ENCODE measurements at regions not wholly inside any gene's neighbourhood (a gene's known extent, or its start where the extent isn't known, plus 50 kb on each side); places are given as distances from the start of the nearest gene placed in this dataset.

GRCh38 chr3:148607491-148607890 lies 90.2 kb upstream of the AGTR1 start:
- TF ChIP-seq, protein P1, sequence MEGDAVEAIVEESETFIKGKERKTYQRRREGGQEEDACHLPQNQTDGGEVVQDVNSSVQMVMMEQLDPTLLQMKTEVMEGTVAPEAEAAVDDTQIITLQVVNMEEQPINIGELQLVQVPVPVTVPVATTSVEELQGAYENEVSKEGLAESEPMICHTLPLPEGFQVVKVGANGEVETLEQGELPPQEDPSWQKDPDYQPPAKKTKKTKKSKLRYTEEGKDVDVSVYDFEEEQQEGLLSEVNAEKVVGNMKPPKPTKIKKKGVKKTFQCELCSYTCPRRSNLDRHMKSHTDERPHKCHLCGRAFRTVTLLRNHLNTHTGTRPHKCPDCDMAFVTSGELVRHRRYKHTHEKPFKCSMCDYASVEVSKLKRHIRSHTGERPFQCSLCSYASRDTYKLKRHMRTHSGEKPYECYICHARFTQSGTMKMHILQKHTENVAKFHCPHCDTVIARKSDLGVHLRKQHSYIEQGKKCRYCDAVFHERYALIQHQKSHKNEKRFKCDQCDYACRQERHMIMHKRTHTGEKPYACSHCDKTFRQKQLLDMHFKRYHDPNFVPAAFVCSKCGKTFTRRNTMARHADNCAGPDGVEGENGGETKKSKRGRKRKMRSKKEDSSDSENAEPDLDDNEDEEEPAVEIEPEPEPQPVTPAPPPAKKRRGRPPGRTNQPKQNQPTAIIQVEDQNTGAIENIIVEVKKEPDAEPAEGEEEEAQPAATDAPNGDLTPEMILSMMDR (IDR thresholded peaks at IDR 0.05): no peak
- no peak for TF ChIP-seq POLR2AphosphoS5 (IDR thresholded peaks at IDR 0.05)
